ENCODE measurements at regions not wholly inside any gene's neighbourhood (a gene's known extent, or its start where the extent isn't known, plus 50 kb on each side); places are given as distances from the start of the nearest gene placed in this dataset.

- TF ChIP-seq GATA2 (IDR thresholded peaks at IDR 0.05; ENCODE audit: low read depth, low read length) (no peak), GATA3 (IDR thresholded peaks at IDR 0.05; ENCODE audit: low read depth, low read length) (no peak)
Measured at GRCh38 chr1:82079607-82080006, 278.9 kb downstream of the ADGRL2 start.
